Neural cell (in vitro differentiated cells): ENCODE measurements at regions not wholly inside any gene's neighbourhood (a gene's known extent, or its start where the extent isn't known, plus 50 kb on each side); places are given as distances from the start of the nearest gene placed in this dataset.

Experiments
- H2AFZ ChIP-seq: fragments of 200-600, 300-800 bp; sonication (generic), shearing (Covaris generic); 2 replicates; pipeline ENCODE4 v1.6.0; 2014; ENCODE audit warnings: low read depth, mild to moderate bottlenecking, antibody characterized with exemption, low read length, moderate library complexity
- H3F3A ChIP-seq: fragments of 200-600 bp; shearing (Covaris generic); 2 replicates; pipeline ENCODE4 v1.6.1; 2016; ENCODE audit warnings: mild to moderate bottlenecking, moderate library complexity, mixed read lengths, antibody characterized with exemption, low read length; ENCODE audit not compliant: insufficient read depth, poor library complexity, severe bottlenecking
- H3K27ac ChIP-seq: fragments of 200-600, 300-800 bp; sonication (generic), shearing (Covaris generic); 2 replicates; pipeline ENCODE4 v1.5.1; 2014; ENCODE audit warnings: mild to moderate bottlenecking, low read length, moderate library complexity
- H3K27me3 ChIP-seq: fragments of 300-800, 200-600 bp; sonication (generic), shearing (Covaris generic); 2 replicates; pipeline ENCODE4 v1.6.0; 2014; ENCODE audit warnings: mild to moderate bottlenecking, low read depth, low read length, moderate library complexity; ENCODE audit not compliant: insufficient read depth
- H3K36me3 ChIP-seq: fragments of 300-800, 200-600 bp; sonication (generic), shearing (Covaris generic); 2 replicates; pipeline ENCODE4 v1.5.1; 2014; ENCODE audit warnings: mild to moderate bottlenecking, antibody characterized with exemption, low read length, moderate library complexity; ENCODE audit not compliant: insufficient read depth
- H3K4me2 ChIP-seq: fragments of 300-800, 200-600 bp; sonication (generic), shearing (Covaris generic); 2 replicates; pipeline ENCODE4 v1.6.0; 2014; ENCODE audit warnings: mild to moderate bottlenecking, low read length
- H3K4me3 ChIP-seq: fragments of 300-800, 200-600 bp; sonication (generic), shearing (Covaris generic); 2 replicates; pipeline ENCODE4 v1.5.1; 2014; ENCODE audit warnings: mild to moderate bottlenecking, low read length, moderate library complexity
- H3K79me2 ChIP-seq: fragments of 200-600 bp; shearing (Covaris generic); replicated peaks from 2 replicates; pipeline ENCODE4 v1.6.0; 2014; ENCODE audit warnings: mild to moderate bottlenecking, low read length, moderate library complexity; ENCODE audit not compliant: insufficient read depth
- H3K9ac ChIP-seq: fragments of 300-800, 200-600 bp; sonication (generic), shearing (Covaris generic); 2 replicates; pipeline ENCODE4 v1.6.1; 2016; ENCODE audit warnings: mild to moderate bottlenecking, low read length, mixed read lengths
- H3K9me2 ChIP-seq: fragments of 200-600 bp; shearing (Covaris generic); 2 replicates; pipeline ENCODE4 v1.6.1; 2016; ENCODE audit warnings: mild to moderate bottlenecking, low read length, mixed read lengths; ENCODE audit not compliant: insufficient read depth
- H3K9me3 ChIP-seq: fragments of 200-600, 300-800 bp; sonication (generic), shearing (Covaris generic); 2 replicates; pipeline ENCODE4 v1.6.1; 2016; ENCODE audit warnings: mild to moderate bottlenecking, mixed run types, low read length, moderate library complexity, mixed read lengths
- H4K20me1 ChIP-seq: fragments of 200-600 bp; shearing (Covaris generic); 2 replicates; pipeline ENCODE4 v1.6.1; 2016; ENCODE audit warnings: mild to moderate bottlenecking, mixed run types; ENCODE audit not compliant: insufficient read depth
- CTCF ChIP-seq: fragments of 450-650 bp; IDR thresholded peaks from 2 replicates; pipeline ENCODE4 v1.5.1; 2014; ENCODE audit warnings: antibody characterized with exemption, mild to moderate bottlenecking, moderate library complexity; ENCODE audit not compliant: poor library complexity, severe bottlenecking
- EP300 ChIP-seq: fragments of 450-650 bp; conservative IDR thresholded peaks from 2 replicates; pipeline ENCODE4 v1.6.1; 2014; ENCODE audit warnings: antibody characterized with exemption, mild to moderate bottlenecking, moderate library complexity; ENCODE audit not compliant: poor library complexity, severe bottlenecking
- EZH2 ChIP-seq: fragments of 200-600, 300-800 bp; shearing (Covaris generic), sonication (generic); IDR thresholded peaks from 2 replicates; pipeline ENCODE4 v1.6.1; 2014; ENCODE audit warnings: antibody characterized with exemption, low read length, borderline replicate concordance, mild to moderate bottlenecking; ENCODE audit not compliant: insufficient read depth, poor library complexity, severe bottlenecking
- POLR2AphosphoS5 ChIP-seq: IDR thresholded peaks from 2 replicates; pipeline ENCODE4 v1.6.1; 2012
- RAD21 ChIP-seq: fragments of 450-650 bp; conservative IDR thresholded peaks from 2 replicates; pipeline ENCODE4 v1.6.1; 2014; ENCODE audit warnings: antibody characterized with exemption, mild to moderate bottlenecking, moderate library complexity
- SMC3 ChIP-seq: fragments of 450-650 bp; conservative IDR thresholded peaks from 2 replicates; pipeline ENCODE4 v1.6.1; 2014; ENCODE audit warnings: antibody characterized with exemption, mild to moderate bottlenecking, moderate library complexity; ENCODE audit not compliant: poor library complexity
- TAF1 ChIP-seq: IDR thresholded peaks from 2 replicates; pipeline ENCODE4 v1.6.1; 2012; ENCODE audit warnings: low read depth
- small RNA-seq, 3 experiments: library from RNA; depleted of rRNA; stranded (forward); fragments of <200 nt; gene quantifications; one replicate each; pipeline ENCODE3, GENCODE V24; 2012

DNA sequence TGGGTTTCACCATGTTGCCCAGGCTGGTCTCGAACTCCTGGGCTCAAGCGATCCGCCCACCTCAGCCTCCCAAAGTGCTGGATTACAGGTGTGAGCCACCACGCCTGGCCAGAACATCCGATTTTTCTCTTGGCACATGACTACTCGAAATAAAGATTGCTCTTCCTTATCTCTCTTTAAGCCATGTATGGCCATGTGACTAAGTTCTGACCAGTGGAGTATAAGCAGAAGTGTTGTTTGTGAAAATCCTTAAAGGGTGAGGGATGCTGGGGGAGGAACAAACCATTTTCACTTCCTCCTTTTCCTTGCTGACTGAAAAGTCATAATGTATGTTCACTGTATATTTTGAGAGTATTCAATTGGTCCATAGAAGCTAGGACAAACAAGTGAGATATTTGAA, 50.7 kb upstream of the ATF7IP start:
- Histone ChIP-seq H3K27me3 (no peaks in the 10 kb centered on the region), H2AFZ (no peak overlapping the region), H3K9me3 (no peaks in the 10 kb centered on the region), H3F3A (no peaks in the 10 kb centered on the region), H3K27ac (no peak overlapping the region), H3K9me2 (no peaks in the 10 kb centered on the region), H3K4me2 (no peak overlapping the region), H3K4me3 (no peak overlapping the region), H3K9ac (no peak overlapping the region), H3K36me3 (no peaks in the 10 kb centered on the region), H3K79me2 (no peaks in the 10 kb centered on the region), H4K20me1 (no peaks in the 10 kb centered on the region)
- no peak for TF ChIP-seq CTCF

GRCh38 chr12:14315501-14315900, 50.0 kb upstream of the ATF7IP start:
- Histone ChIP-seq H3F3A (no peaks in the 10 kb centered on the region), H3K9ac (no peak overlapping the region), H3K36me3 (no peaks in the 10 kb centered on the region), H3K79me2 (no peaks in the 10 kb centered on the region), H3K27ac (no peak overlapping the region), H3K27me3 (no peaks in the 10 kb centered on the region), H3K4me2 (no peak overlapping the region), H3K9me2 (no peaks in the 10 kb centered on the region), H3K4me3 (no peak overlapping the region), H4K20me1 (no peaks in the 10 kb centered on the region), H2AFZ (no peak overlapping the region), H3K9me3 (no peaks in the 10 kb centered on the region)
- TF ChIP-seq RAD21: no peak
- TF ChIP-seq SMC3: no peak
- TF ChIP-seq EP300: no peak
- TF ChIP-seq TAF1: no peak
- TF ChIP-seq CTCF: no peak
- TF ChIP-seq POLR2AphosphoS5: no peak
- no peak for TF ChIP-seq EZH2

Small RNA genes lying in the stretch of these regions (small RNA-seq; reads per million reads assigned to genes)
- gene AC092470.1: 0 reads per million in 3 experiments
- gene AC135001.1: 0 reads per million in 3 experiments
- 0 reads per million in 3 experiments for gene MRPS18CP4
- 0 reads per million in 3 experiments for gene RNU6-491P
